Glomerular visceral epithelial cell (primary cell): ENCODE measurements at regions not wholly inside any gene's neighbourhood (a gene's known extent, or its start where the extent isn't known, plus 50 kb on each side); places are given as distances from the start of the nearest gene placed in this dataset.
"Not testable (repeated sequence)": the region's sequence is repeated elsewhere in the genome, so short reads cannot be mapped to it uniquely, and the experiment has no call there.

ENCODE experiments used
- DNase-seq: peaks from one replicate; pipeline ENCODE4 v3.0.0-alpha.2; 2016; ENCODE audit errors: extremely low spot score

- no peak for DNase-seq
These were observed 299.5 kb downstream of the MED10 start for GRCh38 chr5:6078881-6079280.

GRCh38 chr5:6076341-6077239, 301.8 kb downstream of the MED10 start:
- no peak for DNase-seq

DNA sequence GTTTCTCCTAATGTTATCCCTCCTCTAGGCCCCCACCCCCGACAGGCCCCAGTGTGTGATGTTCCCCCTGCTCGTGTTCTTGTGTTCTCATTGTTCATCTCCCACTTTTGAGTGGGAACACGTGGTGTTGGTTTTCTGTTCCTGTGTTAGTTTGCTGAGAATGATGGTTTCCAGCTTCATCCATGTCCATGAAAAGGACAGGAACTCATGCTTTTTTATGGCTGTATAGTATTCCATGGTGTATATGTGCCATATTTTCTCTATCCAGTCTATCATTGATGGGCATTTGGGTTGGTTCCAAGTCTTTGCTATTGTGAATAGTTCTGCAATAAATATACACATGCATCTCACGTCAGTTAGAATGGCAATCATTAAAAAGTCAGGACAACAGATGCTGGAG, 305.9 kb downstream of the MED10 start:
- not testable (repeated sequence) for DNase-seq

- no peak for DNase-seq
These were observed 308.7 kb downstream of the MED10 start for GRCh38 chr5:6069496-6070185.

DNA sequence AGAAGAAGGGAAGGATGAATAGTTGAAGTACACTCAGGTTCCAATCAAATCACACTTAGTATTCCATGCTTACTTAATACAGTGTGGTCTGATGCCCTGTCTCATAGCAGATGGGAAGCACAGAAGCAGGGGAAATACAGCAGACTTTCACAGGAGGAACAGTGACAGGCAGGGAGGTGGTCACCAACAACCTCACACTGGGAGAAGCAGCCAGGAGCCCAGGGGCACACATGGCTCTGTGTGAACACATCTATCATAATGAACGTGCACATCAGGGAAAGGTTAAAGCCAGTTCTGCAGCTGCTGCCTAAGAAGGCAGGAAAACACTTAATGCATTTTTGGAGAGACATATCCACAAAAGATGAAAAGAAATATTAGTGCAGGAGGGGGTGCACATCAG, 312.3 kb downstream of the MED10 start:
- DNase-seq: no peak

DNA sequence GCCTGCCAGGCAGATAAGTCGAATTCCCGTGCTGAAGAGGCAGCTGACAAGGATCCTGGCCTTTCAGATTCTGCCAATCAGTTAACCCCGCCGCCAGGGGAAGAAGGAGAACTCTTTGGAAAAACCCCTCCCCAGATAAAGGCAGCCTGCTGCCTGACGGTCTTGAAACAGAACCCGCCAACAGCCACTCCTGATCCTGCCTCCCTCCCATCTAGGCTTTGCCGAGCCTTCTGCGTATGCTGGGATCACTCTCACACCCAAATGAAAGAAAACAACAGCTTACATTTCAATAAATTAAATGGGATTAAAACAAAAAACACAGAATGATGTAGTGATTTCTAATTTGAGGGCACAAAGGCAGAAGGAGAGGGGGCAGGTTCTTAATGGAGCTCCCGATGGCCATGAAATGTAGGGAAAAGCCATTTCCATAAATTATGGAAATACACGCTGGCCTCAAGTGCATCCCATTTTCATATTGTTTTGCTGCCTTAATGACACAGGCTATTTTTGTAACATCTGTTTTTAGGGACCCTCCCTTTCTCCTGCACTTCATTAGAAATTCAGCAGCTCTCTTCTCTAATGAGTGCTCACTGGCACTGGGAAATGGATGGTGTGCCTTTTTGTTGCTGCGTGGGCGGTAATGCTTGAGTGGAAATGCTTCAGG, 319.1 kb downstream of the MED10 start:
- no peak for DNase-seq

DNA sequence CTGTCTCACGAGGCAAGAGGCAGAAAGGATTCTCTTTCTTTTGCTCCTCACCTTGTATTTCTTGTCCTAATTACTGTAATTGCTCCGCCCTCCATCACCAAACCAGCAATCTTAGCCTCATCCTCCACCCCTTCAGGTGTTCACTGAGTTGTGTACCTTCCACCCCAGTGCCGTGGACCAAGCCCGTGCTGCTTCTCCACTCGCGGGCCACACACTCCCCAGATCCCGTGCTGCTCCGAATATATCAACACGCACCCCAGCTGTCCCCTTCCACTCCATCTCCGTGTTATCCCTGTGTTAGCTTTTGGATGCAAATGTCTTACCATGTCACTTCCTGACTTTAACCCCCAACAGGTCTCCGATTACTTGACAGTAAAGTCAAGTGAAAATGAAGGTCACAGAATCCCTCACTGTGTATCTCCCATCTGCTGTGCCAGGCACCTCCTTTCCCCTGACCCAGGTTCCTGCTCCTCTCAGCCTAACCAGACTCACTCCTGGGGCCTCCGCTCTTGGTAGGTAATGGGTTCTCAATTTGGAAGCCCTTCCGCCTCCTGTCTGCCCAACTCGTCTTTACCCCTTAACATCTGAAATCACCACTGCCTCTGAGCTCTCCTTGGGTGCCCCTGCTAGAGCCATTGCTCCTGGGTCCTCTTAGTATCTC, 320.2 kb downstream of the MED10 start:
- DNase-seq: no peak

DNA sequence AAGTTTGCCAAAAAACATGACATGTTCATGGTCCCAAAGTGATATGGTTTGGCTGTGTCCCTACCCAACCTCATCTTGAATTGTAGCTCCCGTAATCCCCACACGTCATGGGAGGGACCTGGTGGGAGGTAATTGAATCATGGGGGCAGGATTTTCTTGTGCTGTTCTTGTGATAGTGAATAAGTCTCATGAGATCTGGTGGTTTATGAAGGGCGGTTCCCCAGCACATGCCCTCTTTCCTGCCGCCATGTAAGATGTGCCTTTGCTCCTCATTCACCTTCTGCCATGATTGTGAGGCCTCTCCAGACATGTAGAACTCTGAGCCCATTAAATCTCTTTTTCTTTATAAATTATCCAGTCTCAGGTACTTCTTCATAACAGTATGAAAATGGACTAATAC, 322.1 kb downstream of the MED10 start:
- DNase-seq: no peak

DNA sequence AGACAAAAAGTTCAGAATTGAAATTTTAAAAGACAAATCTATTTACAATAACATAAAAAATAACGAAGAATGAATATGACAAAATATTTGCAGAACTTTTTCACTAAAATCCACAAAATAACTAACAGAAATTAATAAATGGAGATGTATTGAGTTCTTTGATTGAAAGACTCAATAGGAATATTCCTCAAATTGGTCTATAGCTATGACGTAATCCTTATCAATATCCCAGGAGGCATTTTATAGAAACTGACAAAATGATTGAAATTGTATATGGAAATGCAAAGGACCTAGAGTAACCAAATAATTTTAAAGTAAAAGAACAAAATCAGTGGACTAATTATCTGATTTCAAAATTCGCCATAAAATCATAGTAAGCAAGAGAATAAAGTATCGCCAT, 328.7 kb downstream of the MED10 start:
- DNase-seq: no peak

GRCh38 chr5:6048746-6049145, 329.6 kb downstream of the MED10 start:
- DNase-seq: no peak

- DNase-seq: no peak
These were observed 331.9 kb downstream of the MED10 start for GRCh38 chr5:6046296-6046967.

GRCh38 chr5:6043491-6044310, 334.6 kb downstream of the MED10 start:
- no peak for DNase-seq

GRCh38 chr5:6041977-6042550, 336.3 kb downstream of the MED10 start:
- DNase-seq: no peak

DNA sequence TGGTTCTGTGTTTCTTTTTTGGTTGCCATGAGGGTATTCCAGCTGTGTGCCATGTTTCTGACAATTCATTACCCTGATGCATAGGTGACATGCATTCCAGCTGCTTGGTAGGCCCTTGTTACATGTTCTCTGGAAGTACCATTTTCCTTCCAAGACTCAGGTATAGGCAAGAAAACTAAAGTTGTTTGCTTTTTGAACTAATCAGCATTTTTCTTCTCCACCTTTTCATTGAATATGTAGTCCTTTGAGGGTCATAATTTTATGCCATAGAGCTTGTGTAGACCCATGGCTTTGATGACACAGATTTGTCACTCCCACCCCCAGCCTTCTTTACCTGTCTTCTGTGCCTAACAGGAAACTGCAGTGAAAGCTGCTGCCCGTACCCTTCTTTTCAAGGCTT, 339.2 kb downstream of the MED10 start:
- DNase-seq: no peak

GRCh38 chr5:6036006-6036405, 342.3 kb downstream of the MED10 start:
- DNase-seq: no peak

- DNase-seq: no peak
These were observed 348.5 kb downstream of the MED10 start for GRCh38 chr5:6029811-6030271.

DNA sequence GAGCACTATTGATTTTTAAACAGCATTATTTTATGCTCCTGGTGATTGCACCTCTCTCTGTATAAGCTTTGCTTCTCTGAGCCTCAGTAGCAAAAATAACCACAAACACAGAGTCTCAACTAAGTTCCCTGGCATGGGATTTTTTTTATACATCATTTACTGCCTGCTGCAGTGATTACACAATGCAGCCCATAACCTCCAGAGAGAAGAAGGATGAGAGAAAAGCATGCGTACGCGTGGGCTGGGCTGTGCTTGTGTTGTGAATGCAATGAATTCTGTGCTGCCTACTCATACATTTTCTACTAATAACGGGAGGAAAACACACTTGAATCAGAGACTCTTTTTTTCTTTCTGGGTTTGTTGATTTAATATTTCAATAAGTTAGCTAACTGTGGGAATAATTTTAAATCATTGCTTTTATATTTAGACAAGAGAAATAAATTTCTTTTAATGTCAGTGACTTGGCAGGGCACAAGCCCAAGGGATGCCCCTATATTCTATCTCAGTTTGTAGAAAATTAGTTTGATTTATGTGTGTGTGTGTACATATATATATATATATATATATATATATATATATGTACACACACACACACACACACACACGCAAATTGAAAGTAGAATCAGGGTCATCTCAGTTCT, 351.5 kb downstream of the MED10 start:
- DNase-seq: no peak

DNA sequence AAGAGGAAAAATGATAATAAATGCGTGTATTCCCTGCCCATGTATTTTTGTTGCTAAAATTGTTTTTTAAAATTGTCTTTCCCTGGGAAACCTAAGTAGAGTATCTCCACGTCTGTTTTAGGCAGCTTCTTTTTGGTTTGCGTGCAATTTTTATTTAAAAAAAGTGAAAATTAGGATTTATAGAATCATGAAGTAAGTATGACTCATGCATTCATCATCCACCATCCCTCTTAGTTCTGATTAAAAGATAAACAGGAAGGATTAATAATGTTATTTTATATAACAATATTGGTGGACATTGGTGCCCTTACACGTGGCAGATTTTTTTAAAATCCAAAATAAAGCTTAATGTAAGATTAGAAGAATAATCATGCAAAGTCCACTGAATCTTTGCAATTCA, 358.7 kb downstream of the MED10 start:
- DNase-seq: no peak

- no peak for DNase-seq
These were observed 364.8 kb downstream of the MED10 start for GRCh38 chr5:6013506-6013905.

DNA sequence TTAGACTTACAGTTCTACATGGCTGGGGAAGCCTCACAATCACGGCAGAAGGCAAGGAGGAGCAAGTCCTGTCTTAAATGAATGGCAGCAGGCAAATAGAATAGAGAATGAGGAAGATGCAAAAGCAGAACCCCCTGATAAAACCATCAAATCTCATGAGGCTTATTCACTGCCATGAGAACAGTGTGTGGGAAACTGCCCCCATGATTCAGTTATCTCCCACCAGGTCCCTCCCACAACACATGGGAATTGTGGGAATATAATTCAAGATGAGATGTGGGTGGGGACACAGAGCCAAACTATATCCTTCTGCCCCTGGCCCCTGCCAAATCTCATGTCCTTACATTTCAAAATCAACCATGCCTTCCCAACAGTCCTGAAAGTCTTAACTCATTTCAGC, 367.1 kb downstream of the MED10 start:
- no peak for DNase-seq
